NT2/D1 (cell line): ENCODE measurements at regions not wholly inside any gene's neighbourhood (a gene's known extent, or its start where the extent isn't known, plus 50 kb on each side); places are given as distances from the start of the nearest gene placed in this dataset.

Source experiments
- SUZ12 ChIP-seq: IDR thresholded peaks from 2 replicates; pipeline ENCODE4 v1.6.1; 2011; ENCODE audit not compliant: insufficient read length, insufficient read depth; ENCODE audit errors: extremely low read depth
- YY1 ChIP-seq: IDR thresholded peaks from 2 replicates; pipeline ENCODE4 v1.6.1; 2011; ENCODE audit not compliant: insufficient read length, insufficient read depth
- ZNF274 ChIP-seq: IDR thresholded peaks from 2 replicates; pipeline ENCODE4 v1.6.1; 2011; ENCODE audit warnings: mild to moderate bottlenecking, low read depth, low read length

DNA sequence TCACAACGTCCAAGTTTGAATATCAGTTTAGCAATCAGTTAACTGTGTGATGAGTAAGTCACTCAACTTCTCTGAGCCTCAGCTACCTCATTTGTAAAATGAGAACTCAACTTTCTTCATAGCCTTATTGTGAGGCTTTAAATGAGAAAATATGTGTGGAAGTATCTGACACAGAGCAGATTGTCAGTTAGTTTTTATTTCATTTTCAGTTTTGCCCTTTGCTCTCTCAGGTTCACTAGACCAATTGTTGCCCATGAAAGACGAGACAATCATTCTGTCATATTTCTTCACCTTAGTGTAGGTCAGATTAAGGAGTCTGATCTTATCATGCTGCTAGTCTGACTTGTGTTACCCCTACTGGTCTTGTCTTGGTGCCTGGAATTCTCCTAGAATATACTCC, 232.8 kb upstream of the PTBP2 start:
- TF ChIP-seq YY1, result no peak
- no peak for TF ChIP-seq SUZ12
- no peak for TF ChIP-seq ZNF274
